Spleen (tissue), 11 donors: ENCODE measurements at regions not wholly inside any gene's neighbourhood (a gene's known extent, or its start where the extent isn't known, plus 50 kb on each side); places are given as distances from the start of the nearest gene placed in this dataset.

Experiments used
- DNase-seq: peaks from one replicate; pipeline ENCODE4 v3.0.0-alpha.2; 2020
- H3K27ac ChIP-seq, 8 donors: fragments of 200-600 bp; sonication (generic) in 7 of 8; 1 replicate in 4 of 8; 2 replicates in 4 of 8; pipeline versions ENCODE4 v1.5.0 to v1.8.0; 2016 to 2021; ENCODE audit warnings: inconsistent platforms in 4 of 8, mild to moderate bottlenecking in 4 of 8, moderate library complexity in 1 of 8
- H3K27me3 ChIP-seq, 7 donors: fragments of 200-600 bp; sonication (generic) in 6 of 7; replicated peaks in 1 of 7; 1 replicate in 4 of 7; 2 replicates in 3 of 7; pipeline versions ENCODE4 v1.5.0 to v1.8.0; 2016 to 2021; ENCODE audit warnings: inconsistent platforms in 3 of 7, mild to moderate bottlenecking in 1 of 7
- H3K36me3 ChIP-seq, 6 donors: fragments of 200-600 bp; sonication (generic) in 5 of 6; 1 replicate in 4 of 6; 2 replicates in 2 of 6; pipeline versions ENCODE4 v1.5.0 to v1.8.0; 2016 to 2021; ENCODE audit warnings: inconsistent platforms in 2 of 6
- H3K4me1 ChIP-seq, 6 donors: fragments of 200-600 bp; sonication (generic) in 5 of 6; 1 replicate in 3 of 6; 2 replicates in 3 of 6; pipeline versions ENCODE4 v1.5.0 to v1.8.0; 2016 to 2021; ENCODE audit warnings: inconsistent platforms in 3 of 6
- H3K4me3 ChIP-seq, 8 donors: fragments of 200-600 bp; sonication (generic) in 7 of 8; 1 replicate in 4 of 8; 2 replicates in 4 of 8; pipeline versions ENCODE4 v1.5.0 to v1.8.0; 2016 to 2021; ENCODE audit warnings: inconsistent platforms in 4 of 8, mild to moderate bottlenecking in 4 of 8, moderate library complexity in 2 of 8
- H3K9me3 ChIP-seq, 8 donors: fragments of 200-600 bp; sonication (generic) in 7 of 8; 1 replicate in 4 of 8; 2 replicates in 4 of 8; pipeline versions ENCODE4 v1.5.0 to v1.8.0; 2016 to 2021; ENCODE audit warnings: inconsistent platforms in 4 of 8
- POLR2A ChIP-seq, 3 donors: fragments of 450-650 bp; IDR thresholded peaks; one replicate each; pipeline ENCODE4 v1.5.1; 2017; ENCODE audit warnings: antibody characterized with exemption in 3 of 3, mild to moderate bottlenecking in 1 of 3
- POLR2AphosphoS5 ChIP-seq, 3 donors: sonication (generic); formaldehyde crosslinking; IDR thresholded peaks; one replicate each; pipeline ENCODE4 v1.5.1; 2017; ENCODE audit warnings: antibody characterized with exemption in 3 of 3
- WGBS, 5 donors: extraction: QIAGEN DNeasy Blood & Tissue Kit in 3 of 5; methylation state at CpG; one replicate each; pipeline versions ENCODE4 v1.1.5 to v1.1.7; 2013 to 2018; 5-methylcytosine and 5-hydroxymethylcytosine counted together
- intact Hi-C: fragments of 100-400 bp; cut with DNase I; formaldehyde crosslinking; loops from one replicate; pipeline ENCODE4 v1.15.0; 2023; ENCODE audit warnings: low total_unique reads
- TF ChIP-seq, protein P1 (sequence below), 11 experiments: fragments of 200-600 bp in 7 of 11; fragments of 450-650 bp in 4 of 11; sonication (generic) in 4 of 11; IDR thresholded peaks in 8 of 11; conservative IDR thresholded peaks in 3 of 11; 1 replicate in 7 of 11; 2 replicates in 4 of 11; pipeline versions ENCODE4 v1.4.0 to v1.8.0; 2016 to 2021; ENCODE audit warnings: antibody characterized with exemption in 11 of 11, inconsistent platforms in 4 of 11, mild to moderate bottlenecking in 1 of 11
- donor health status: healthy with polysubstance abuse.
- donor health status: DM: no; HTN: no; CAD: no; lungs with moderate emphysema.
- donor health status: DM: no; HTN: no; CAD: no.
- donor health status: Bipolar disorder and iron deficiency.
- donor health status: healthy.
- donor health status: DM: no; HTN: no; CAD: no.
- donor health status: DM: yes; HTN: yes; CAD: no.

DNA sequence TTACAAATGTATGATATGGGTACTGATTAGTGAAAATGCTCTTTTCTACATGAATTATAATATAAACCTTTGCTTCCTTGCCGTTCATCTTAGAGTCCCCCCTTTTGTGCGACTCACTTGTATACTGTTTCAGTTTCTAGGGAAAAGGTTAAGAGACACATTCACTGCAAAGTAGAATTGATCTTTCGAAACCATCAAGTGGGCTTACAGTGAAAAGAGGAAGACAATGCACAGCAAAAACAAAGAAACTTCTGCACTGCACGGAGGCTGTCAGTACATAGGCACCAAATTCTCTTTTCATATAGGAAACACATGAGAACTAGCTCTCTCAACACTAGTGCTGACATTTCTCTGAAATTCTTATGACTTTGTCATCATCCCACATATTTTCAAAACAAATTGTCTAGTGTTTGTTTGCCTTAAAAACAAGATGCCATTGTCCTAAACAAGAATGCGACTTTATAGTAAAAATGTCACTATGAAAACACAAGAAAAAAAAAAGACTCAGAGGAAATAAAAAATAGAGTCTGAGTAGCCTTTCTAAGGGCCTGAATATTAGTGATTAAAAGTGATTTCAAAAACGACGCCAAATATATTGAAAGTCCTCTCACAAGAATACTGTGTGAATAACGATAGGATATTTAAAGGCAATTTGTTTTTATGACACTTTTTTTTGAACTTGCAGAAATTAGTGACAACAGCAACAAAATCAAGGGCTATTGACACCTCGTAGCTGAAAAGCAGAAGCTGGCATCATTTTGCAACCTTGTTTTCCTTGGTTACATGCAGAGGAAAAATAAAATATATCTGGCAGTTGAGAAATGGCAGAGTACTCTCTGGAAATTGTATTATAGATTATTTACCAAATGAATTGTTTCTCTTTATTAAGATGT lies 827.0 kb downstream of the BCL11A start:
- Histone ChIP-seq H3K36me3 (no peaks in the 10 kb centered on the region), H3K9me3 (no peaks in the 10 kb centered on the region), H3K4me1 (peaks cover 0 to 12% (median 1%) of the 10 kb centered on the region in 6 donors), H3K4me3 (peak overlapping the region in 1 of 8 donors; percentile 40), H3K27me3 (no peaks in the 10 kb centered on the region), H3K27ac (peak overlapping the region in 4 of 8 donors; percentile 20 to 38 (median 24))
- DNase-seq: no peak
- intact Hi-C loops: no loop called here
- no peak for TF ChIP-seq POLR2A (IDR thresholded peaks at IDR 0.05)
- no peak for TF ChIP-seq POLR2AphosphoS5 (IDR thresholded peaks at IDR 0.05)
- TF ChIP-seq, protein P1, sequence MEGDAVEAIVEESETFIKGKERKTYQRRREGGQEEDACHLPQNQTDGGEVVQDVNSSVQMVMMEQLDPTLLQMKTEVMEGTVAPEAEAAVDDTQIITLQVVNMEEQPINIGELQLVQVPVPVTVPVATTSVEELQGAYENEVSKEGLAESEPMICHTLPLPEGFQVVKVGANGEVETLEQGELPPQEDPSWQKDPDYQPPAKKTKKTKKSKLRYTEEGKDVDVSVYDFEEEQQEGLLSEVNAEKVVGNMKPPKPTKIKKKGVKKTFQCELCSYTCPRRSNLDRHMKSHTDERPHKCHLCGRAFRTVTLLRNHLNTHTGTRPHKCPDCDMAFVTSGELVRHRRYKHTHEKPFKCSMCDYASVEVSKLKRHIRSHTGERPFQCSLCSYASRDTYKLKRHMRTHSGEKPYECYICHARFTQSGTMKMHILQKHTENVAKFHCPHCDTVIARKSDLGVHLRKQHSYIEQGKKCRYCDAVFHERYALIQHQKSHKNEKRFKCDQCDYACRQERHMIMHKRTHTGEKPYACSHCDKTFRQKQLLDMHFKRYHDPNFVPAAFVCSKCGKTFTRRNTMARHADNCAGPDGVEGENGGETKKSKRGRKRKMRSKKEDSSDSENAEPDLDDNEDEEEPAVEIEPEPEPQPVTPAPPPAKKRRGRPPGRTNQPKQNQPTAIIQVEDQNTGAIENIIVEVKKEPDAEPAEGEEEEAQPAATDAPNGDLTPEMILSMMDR (IDR thresholded peaks at IDR 0.05 in 8 of 11, conservative IDR thresholded peaks at IDR 0.05 in 3 of 11): no peak
- WGBS, 5 donors: 45 to 55% (median 48%) methylated on average over 9 of the region's 9 CpGs

DNA sequence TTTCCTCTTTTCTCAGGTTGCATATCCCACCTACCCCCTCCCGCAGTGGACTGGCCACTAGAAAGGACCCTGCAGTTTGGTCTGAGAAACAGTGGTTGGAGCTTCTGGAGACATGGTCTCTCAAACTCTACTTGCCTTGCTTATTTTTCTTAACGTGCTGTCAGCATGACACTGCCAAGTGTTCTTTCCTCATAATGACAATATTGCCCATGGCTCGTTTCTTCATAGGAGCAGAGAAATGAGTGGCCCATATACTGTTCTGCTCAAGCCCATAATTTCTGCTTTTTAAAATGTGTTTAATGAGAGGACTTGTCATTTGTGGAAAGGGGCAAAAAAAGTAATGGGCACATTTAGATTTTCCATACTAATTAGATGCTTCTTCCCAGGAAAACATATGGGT lies 828.7 kb downstream of the BCL11A start:
- WGBS, 5 donors: 79 to 89% (median 81%) methylated on average over 3 of the region's 3 CpGs
- Histone ChIP-seq H3K36me3 (no peaks in the 10 kb centered on the region), H3K9me3 (no peaks in the 10 kb centered on the region), H3K27me3 (no peaks in the 10 kb centered on the region), H3K4me1 (peaks cover 0 to 12% (median 1%) of the 10 kb centered on the region in 6 donors), H3K27ac (no peak overlapping the region), H3K4me3 (no peak overlapping the region)
- TF ChIP-seq POLR2AphosphoS5 (IDR thresholded peaks at IDR 0.05): no peak
- TF ChIP-seq, protein P1 (IDR thresholded peaks at IDR 0.05 in 8 of 11, conservative IDR thresholded peaks at IDR 0.05 in 3 of 11): no peak
- no peak for TF ChIP-seq POLR2A (IDR thresholded peaks at IDR 0.05)
- intact Hi-C loops: no loop called here
- no peak for DNase-seq

DNA sequence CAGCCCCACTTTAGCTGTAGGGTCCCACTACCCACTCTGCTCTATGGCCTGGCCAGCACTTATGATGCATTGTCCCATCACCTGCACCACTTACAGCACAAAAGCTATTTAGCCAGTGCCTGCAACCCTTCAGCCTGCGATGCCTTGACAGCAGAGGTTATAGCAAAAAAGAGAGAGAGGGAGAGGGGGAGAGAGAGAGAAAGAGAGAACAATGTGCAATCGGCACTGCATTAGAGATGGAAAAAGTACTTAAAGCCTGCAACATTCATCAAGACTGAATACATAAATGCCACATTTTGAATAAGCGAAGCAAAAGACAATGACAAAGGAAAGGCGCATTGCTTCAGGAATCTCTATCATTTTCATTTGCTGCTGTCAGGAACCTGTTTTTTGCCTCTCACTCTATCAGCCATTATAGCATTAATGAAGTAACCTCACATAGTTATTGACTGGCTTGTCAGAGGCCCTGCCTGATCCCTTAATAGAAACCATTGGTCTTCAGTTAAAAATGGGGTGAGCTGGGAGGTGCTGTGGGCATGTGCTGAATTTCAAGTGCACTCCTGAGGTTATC lies 833.1 kb downstream of the BCL11A start:
- no peak overlapping the region for H3K27ac ChIP-seq
- intact Hi-C loops: no loop called here
- H3K36me3 ChIP-seq: no peaks in the 10 kb centered on the region
- H3K4me1 ChIP-seq: no peaks in the 10 kb centered on the region
- no peak for DNase-seq
- no peaks in the 10 kb centered on the region for H3K27me3 ChIP-seq
- TF ChIP-seq, protein P1 (IDR thresholded peaks at IDR 0.05 in 8 of 11, conservative IDR thresholded peaks at IDR 0.05 in 3 of 11): no peak
- no peak for TF ChIP-seq POLR2AphosphoS5 (IDR thresholded peaks at IDR 0.05)
- TF ChIP-seq POLR2A (IDR thresholded peaks at IDR 0.05): no peak
- WGBS, 5 donors: 86 to 94% (median 91%) methylated on average over 4 of the region's 4 CpGs
- no peaks in the 10 kb centered on the region for H3K9me3 ChIP-seq
- H3K4me3 ChIP-seq: no peak overlapping the region

DNA sequence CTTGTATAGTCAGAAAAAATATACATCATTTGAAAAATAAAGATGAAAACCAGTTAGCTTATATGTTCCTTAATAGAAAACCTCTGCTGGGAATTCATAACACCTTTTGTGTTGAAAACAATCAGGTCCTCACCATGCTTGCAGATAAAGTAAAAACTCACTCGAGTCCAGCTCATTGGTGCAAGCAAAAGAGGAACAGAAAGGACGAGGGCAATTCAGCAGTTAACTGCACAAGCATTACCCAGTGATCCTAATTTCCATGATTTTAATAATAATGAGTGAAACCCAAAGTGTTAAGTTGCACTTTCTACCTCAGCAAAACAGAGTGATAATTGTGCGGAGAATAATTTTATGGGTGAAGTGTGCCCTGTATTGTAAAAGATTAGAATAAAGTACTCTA lies 839.9 kb downstream of the BCL11A start:
- no peaks in the 10 kb centered on the region for H3K9me3 ChIP-seq
- no peaks in the 10 kb centered on the region for H3K36me3 ChIP-seq
- intact Hi-C loops: no loop called here
- H3K27ac ChIP-seq: no peak overlapping the region
- H3K4me1 ChIP-seq: peaks cover 0 to 7% (median 0%) of the 10 kb centered on the region in 6 donors
- no peak for TF ChIP-seq POLR2AphosphoS5 (IDR thresholded peaks at IDR 0.05)
- TF ChIP-seq POLR2A (IDR thresholded peaks at IDR 0.05): no peak
- TF ChIP-seq, protein P1 (IDR thresholded peaks at IDR 0.05 in 8 of 11, conservative IDR thresholded peaks at IDR 0.05 in 3 of 11): no peak
- no peaks in the 10 kb centered on the region for H3K27me3 ChIP-seq
- 53 to 63% (median 59%) methylated on average over 3 of the region's 3 CpGs for WGBS, 5 donors
- H3K4me3 ChIP-seq: no peak overlapping the region
- DNase-seq: no peak
